OCI-LY7 (cell line): ENCODE measurements at regions not wholly inside any gene's neighbourhood (a gene's known extent, or its start where the extent isn't known, plus 50 kb on each side); places are given as distances from the start of the nearest gene placed in this dataset.

ENCODE experiments used
- BruUV-seq: library from RNA; stranded (reverse); fragments of 400-500 nt; replicated peaks from 2 replicates; lab custom pipeline; 2021; lab: Mats Ljungman, UMichigan
- CTCF ChIA-PET: fragments of 300-600 bp; sonication (Branson Sonifier 250); formaldehyde crosslinking; loops from one replicate; lab custom pipeline; 2022; ENCODE audit warnings: antibody characterized with exemption; ENCODE audit not compliant: unreplicated experiment; lab: Charles Lee
- POLR2A ChIA-PET: fragments of 300-600 bp; sonication (Branson Sonifier 250); formaldehyde crosslinking; loops from one replicate; lab custom pipeline; 2022; ENCODE audit warnings: antibody characterized with exemption; lab: Charles Lee
- DNase-seq: peaks from one replicate; pipeline ENCODE4 v3.0.0-alpha.2; 2015; ENCODE audit warnings: low spot score
- H2AFZ ChIP-seq: fragments of 200-600 bp; sonication (generic), shearing (Covaris generic); 2 replicates; pipeline ENCODE4 v1.6.1; 2014; ENCODE audit warnings: mild to moderate bottlenecking, antibody characterized with exemption, low read length, moderate library complexity
- H3K27ac ChIP-seq: fragments of 200-600 bp; sonication (generic); 2 replicates; pipeline ENCODE4 v1.5.1; 2014; ENCODE audit warnings: mixed run types, low read depth, mild to moderate bottlenecking, moderate library complexity, low read length, inconsistent platforms; ENCODE audit not compliant: poor library complexity, severe bottlenecking
- H3K36me3 ChIP-seq: fragments of 200-600 bp; sonication (generic); 2 replicates; pipeline ENCODE4 v1.6.1; 2014; ENCODE audit warnings: mild to moderate bottlenecking, antibody characterized with exemption, low read length, moderate library complexity, mixed read lengths; ENCODE audit not compliant: insufficient read depth
- H3K4me1 ChIP-seq: fragments of 200-600 bp; sonication (generic); 2 replicates; pipeline ENCODE4 v1.5.1; 2014; ENCODE audit warnings: mild to moderate bottlenecking, low read length; ENCODE audit not compliant: insufficient read depth, poor library complexity, severe bottlenecking
- H3K4me2 ChIP-seq: fragments of 200-600 bp; sonication (generic); 2 replicates; pipeline ENCODE4 v1.6.1; 2014; ENCODE audit warnings: mild to moderate bottlenecking, low read length
- H3K4me3 ChIP-seq: fragments of 200-600 bp; sonication (generic); 2 replicates; pipeline ENCODE4 v1.5.1; 2014; ENCODE audit warnings: mild to moderate bottlenecking, low read depth, low read length; ENCODE audit not compliant: poor library complexity, severe bottlenecking
- H3K79me2 ChIP-seq: fragments of 200-600 bp; sonication (generic); 2 replicates; pipeline ENCODE4 v1.6.1; 2016; ENCODE audit warnings: low read depth, mild to moderate bottlenecking, low read length, moderate library complexity, mixed read lengths; ENCODE audit not compliant: insufficient read depth
- H3K9me2 ChIP-seq: fragments of 200-600 bp; sonication (generic); 2 replicates; pipeline ENCODE4 v1.6.1; 2016; ENCODE audit warnings: mild to moderate bottlenecking, low read length, mixed read lengths; ENCODE audit not compliant: insufficient read depth
- H3K9me3 ChIP-seq: fragments of 200-600 bp; sonication (generic); 2 replicates; pipeline ENCODE4 v1.6.1; 2014; ENCODE audit warnings: mild to moderate bottlenecking, mixed run types, low read length, mixed read lengths
- H4K20me1 ChIP-seq: fragments of 200-600 bp; sonication (generic); 2 replicates; pipeline ENCODE4 v1.6.1; 2014; ENCODE audit warnings: mild to moderate bottlenecking, antibody characterized with exemption, low read length, moderate library complexity, mixed read lengths; ENCODE audit not compliant: insufficient read depth
- CTCF ChIP-seq: fragments of 200-600 bp; sonication (generic); conservative IDR thresholded peaks from 2 replicates; pipeline ENCODE4 v1.5.1; 2014; ENCODE audit warnings: mild to moderate bottlenecking, antibody characterized with exemption, low read length, moderate library complexity, mixed read lengths
- EZH2phosphoT487 ChIP-seq: fragments of 200-600 bp; sonication (generic); IDR thresholded peaks from 2 replicates; pipeline ENCODE4 v1.6.1; 2018; ENCODE audit warnings: low read depth, borderline replicate concordance, mild to moderate bottlenecking, mixed run types, antibody characterized with exemption, low read length, moderate library complexity, mixed read lengths
- intact Hi-C: fragments of 100-400 bp; cut with micrococcal nuclease; formaldehyde crosslinking; loops from one replicate; pipeline ENCODE4 v1.10.0; 2022; ENCODE audit not compliant: unreplicated experiment

DNA sequence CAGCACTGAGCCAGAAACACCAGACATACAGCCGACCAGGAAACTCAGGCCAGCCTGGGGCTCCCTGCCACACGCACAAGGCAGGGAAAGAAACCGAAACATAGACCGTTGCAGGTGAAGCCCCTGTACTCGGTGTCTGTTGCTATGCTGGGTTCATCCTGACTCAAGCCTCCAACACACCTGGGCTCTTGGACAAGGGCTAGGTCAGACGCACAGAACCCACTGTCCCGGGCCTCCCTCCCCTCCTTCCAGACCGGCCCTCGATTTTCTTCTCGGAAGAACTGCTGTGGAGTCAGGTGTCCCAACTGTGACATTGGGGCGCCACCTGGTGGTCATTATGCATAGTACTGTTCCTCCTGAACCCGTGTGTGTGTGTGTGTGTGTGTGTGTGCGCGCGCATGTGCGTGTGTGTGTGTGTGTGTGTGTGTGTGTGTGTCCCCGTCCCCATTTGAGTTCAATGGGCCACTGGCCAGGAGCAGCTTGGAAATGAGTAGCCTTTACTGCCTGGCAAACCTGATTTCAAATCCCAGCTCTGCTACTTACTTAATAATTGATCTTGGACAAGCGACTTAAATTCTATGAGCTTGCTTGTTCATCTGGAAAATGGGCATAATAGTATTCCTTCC lies 55.4 kb upstream of the GLI2 start:
- peak; percentile 82 for DNase-seq
- POLR2A ChIA-PET = interaction anchor here (1.0 kb wide), 1 partner anchor 405 kb away, joined by 3 read pairs; no protein-coding TSS in a partner anchor
- no peaks in the 10 kb centered on the region for H3K9me2 ChIP-seq
- no peak overlapping the region for H3K27ac ChIP-seq
- no peak overlapping the region for H2AFZ ChIP-seq
- no peaks in the 10 kb centered on the region for H3K4me1 ChIP-seq
- H3K9me3 ChIP-seq = no peaks in the 10 kb centered on the region
- CTCF ChIA-PET = interaction anchor here (0.6 kb wide), 3 partner anchors 23 to 1641 kb away, joined by 3 to 6 read pairs (median 3); no protein-coding TSS in a partner anchor
- TF ChIP-seq EZH2phosphoT487 (no peak), CTCF (peak; percentile 85)
- intact Hi-C loops = loop anchor here (10.0 kb wide), 1 partner anchor 475 kb away; no protein-coding TSS in a partner anchor
- H3K4me2 ChIP-seq = no peak overlapping the region
- H3K79me2 ChIP-seq = no peaks in the 10 kb centered on the region
- BruUV-seq = no TSS peak
- no peaks in the 10 kb centered on the region for H4K20me1 ChIP-seq
- H3K4me3 ChIP-seq = no peak overlapping the region
- no peaks in the 10 kb centered on the region for H3K36me3 ChIP-seq

DNA sequence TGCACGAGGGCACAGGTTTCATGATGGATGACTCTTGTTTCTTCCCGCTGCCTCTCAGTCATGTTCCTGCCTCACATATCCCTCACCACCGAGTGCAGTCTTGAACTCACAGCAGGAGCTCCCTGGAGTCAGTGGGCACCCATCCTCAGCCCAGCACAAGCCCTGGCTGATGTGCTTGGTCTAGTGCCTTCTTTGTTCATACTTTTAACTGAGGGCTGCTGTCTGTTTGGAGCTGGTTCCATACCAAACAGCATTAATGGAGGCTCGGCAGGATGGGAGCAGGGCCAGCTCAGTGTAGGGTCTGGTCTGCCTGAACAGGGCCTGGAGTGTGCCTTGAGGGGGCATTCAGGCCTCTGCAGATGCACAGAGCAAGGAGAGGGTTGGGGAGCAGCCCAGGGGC lies 54.5 kb upstream of the GLI2 start:
- ChIA-PET POLR2A (interaction anchor here (0.6 to 1.0 kb wide), 2 partner anchors 76 to 404 kb away, joined by 3 to 5 read pairs; no protein-coding TSS in a partner anchor), CTCF (no interaction called here)
- no peaks in the 10 kb centered on the region for H3K4me1 ChIP-seq
- H3K79me2 ChIP-seq = no peaks in the 10 kb centered on the region
- no TSS peak for BruUV-seq
- TF ChIP-seq EZH2phosphoT487 (no peak), CTCF (no peak)
- no peak overlapping the region for H3K4me3 ChIP-seq
- H2AFZ ChIP-seq = no peak overlapping the region
- intact Hi-C loops = loop anchor here (10.0 kb wide), 1 partner anchor 476 kb away; no protein-coding TSS in a partner anchor
- H3K9me3 ChIP-seq = no peaks in the 10 kb centered on the region
- H3K36me3 ChIP-seq = no peaks in the 10 kb centered on the region
- H3K9me2 ChIP-seq = no peaks in the 10 kb centered on the region
- no peak overlapping the region for H3K4me2 ChIP-seq
- H3K27ac ChIP-seq = no peak overlapping the region
- DNase-seq = no peak
- H4K20me1 ChIP-seq = no peaks in the 10 kb centered on the region

DNA sequence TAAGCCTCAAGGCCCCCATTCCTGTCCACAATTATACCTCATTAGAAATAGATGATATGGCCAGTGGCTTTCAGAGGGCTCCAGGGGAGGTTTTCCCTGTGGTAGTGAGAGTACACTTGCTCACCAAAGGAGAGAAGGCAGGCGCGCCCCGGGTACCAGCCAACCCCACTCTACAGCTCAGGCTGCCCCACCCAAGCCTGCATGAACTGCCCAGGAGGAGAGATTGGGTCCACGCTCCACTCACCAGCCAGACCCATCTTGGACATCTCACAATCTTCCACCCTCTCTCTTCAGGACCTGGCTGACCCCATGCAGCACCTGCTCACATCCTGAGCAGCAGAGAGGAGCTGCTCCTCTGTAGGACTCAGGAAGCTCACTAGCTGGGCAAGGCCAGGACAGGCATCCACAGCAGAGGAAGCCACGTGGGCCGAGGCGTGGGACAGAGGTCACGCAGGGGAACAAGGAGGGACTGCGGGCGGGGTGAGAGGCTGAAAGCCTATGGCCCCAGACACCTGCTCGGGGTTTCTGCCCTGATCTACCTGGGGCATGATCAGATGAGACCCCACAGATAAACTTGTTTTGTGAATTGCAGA lies 53.9 kb upstream of the GLI2 start:
- BruUV-seq = no TSS peak
- ChIA-PET CTCF (no interaction called here), POLR2A (no interaction called here)
- Histone ChIP-seq H3K4me2 (no peak overlapping the region), H3K79me2 (no peaks in the 10 kb centered on the region), H3K36me3 (no peaks in the 10 kb centered on the region), H3K4me3 (no peak overlapping the region), H2AFZ (no peak overlapping the region), H3K27ac (no peak overlapping the region), H4K20me1 (no peaks in the 10 kb centered on the region), H3K9me3 (no peaks in the 10 kb centered on the region), H3K4me1 (no peaks in the 10 kb centered on the region), H3K9me2 (no peaks in the 10 kb centered on the region)
- intact Hi-C loops = loop anchor here (10.0 kb wide), 1 partner anchor 477 kb away; no protein-coding TSS in a partner anchor
- no peak for DNase-seq
- TF ChIP-seq CTCF (no peak), EZH2phosphoT487 (no peak)
